ENCODE measurements at regions not wholly inside any gene's neighbourhood (a gene's known extent, or its start where the extent isn't known, plus 50 kb on each side); places are given as distances from the start of the nearest gene placed in this dataset.
A peak's percentile ranks its signal among the peaks of the same experiment; 100 is the strongest.

GRCh38 chr9:85155352-85155751 is 485.8 kb downstream of the NTRK2 start:
- peak; percentile 39 for DNase-seq (ENCODE audit: low read depth)

- DNase-seq (ENCODE audit: low read depth), result no peak
Observed at GRCh38 chr9:85151741-85152140, 482.2 kb downstream of the NTRK2 start.

GRCh38 chr9:85151162-85151561 is 481.6 kb downstream of the NTRK2 start:
- DNase-seq (ENCODE audit: low read depth), result no peak

GRCh38 chr9:85147046-85147640 is 477.6 kb downstream of the NTRK2 start:
- DNase-seq (ENCODE audit: low read depth), result no peak

- no peak for DNase-seq (ENCODE audit: low read depth)
Observed at GRCh38 chr9:85142968-85143367, 473.4 kb downstream of the NTRK2 start.

- DNase-seq (ENCODE audit: low read depth), result no peak
Observed at GRCh38 chr9:85142496-85142911, 473.0 kb downstream of the NTRK2 start.

- no peak for DNase-seq (ENCODE audit: low read depth)
Observed at GRCh38 chr9:85137696-85138095, 468.2 kb downstream of the NTRK2 start.

GRCh38 chr9:85136987-85137386 is 467.5 kb downstream of the NTRK2 start:
- no peak for DNase-seq (ENCODE audit: low read depth)

GRCh38 chr9:85136507-85136906 is 467.0 kb downstream of the NTRK2 start:
- DNase-seq (ENCODE audit: low read depth), result no peak

- no peak for DNase-seq (ENCODE audit: low read depth)
Observed at GRCh38 chr9:85130764-85131163, 461.2 kb downstream of the NTRK2 start.

GRCh38 chr9:85130260-85130659 is 460.7 kb downstream of the NTRK2 start:
- no peak for DNase-seq (ENCODE audit: low read depth)

- DNase-seq (ENCODE audit: low read depth), result no peak
Observed at GRCh38 chr9:85129514-85129913, 460.0 kb downstream of the NTRK2 start.

- DNase-seq (ENCODE audit: low read depth), result peak; percentile 68
Observed at GRCh38 chr9:85118990-85119755, 449.6 kb downstream of the NTRK2 start.

- DNase-seq (ENCODE audit: low read depth), result no peak
Observed at GRCh38 chr9:85117831-85118230, 448.3 kb downstream of the NTRK2 start.

GRCh38 chr9:85115473-85115872 is 445.9 kb downstream of the NTRK2 start:
- DNase-seq (ENCODE audit: low read depth), result no peak

- no peak for DNase-seq (ENCODE audit: low read depth)
Observed at GRCh38 chr9:85114799-85115198, 445.3 kb downstream of the NTRK2 start.

- no peak for DNase-seq (ENCODE audit: low read depth)
Observed at GRCh38 chr9:85112933-85113418, 443.4 kb downstream of the NTRK2 start.

GRCh38 chr9:85112391-85112790 is 442.9 kb downstream of the NTRK2 start:
- DNase-seq (ENCODE audit: low read depth), result no peak

- DNase-seq (ENCODE audit: low read depth), result peak; percentile 44
Observed at GRCh38 chr9:85108746-85109145, 439.2 kb downstream of the NTRK2 start.

GRCh38 chr9:85108229-85108628 is 438.7 kb downstream of the NTRK2 start:
- no peak for DNase-seq (ENCODE audit: low read depth)

GRCh38 chr9:85089188-85089969 is 419.9 kb downstream of the NTRK2 start:
- no peak for DNase-seq (ENCODE audit: low read depth)

- no peak for DNase-seq (ENCODE audit: low read depth)
Observed at GRCh38 chr9:85081963-85082362, 412.4 kb downstream of the NTRK2 start.

GRCh38 chr9:85079349-85079748 is 409.8 kb downstream of the NTRK2 start:
- no peak for DNase-seq (ENCODE audit: low read depth)
